WERI-Rb-1 (cell line): ENCODE measurements at regions not wholly inside any gene's neighbourhood (a gene's known extent, or its start where the extent isn't known, plus 50 kb on each side); places are given as distances from the start of the nearest gene placed in this dataset.

Experiments
- DNase-seq: peaks from one replicate; pipeline ENCODE4 v3.0.0-alpha.2; 2020
- H3K27ac ChIP-seq: fragments of 250-450 bp; sonication (Bioruptor Pico); 2 replicates; pipeline ENCODE4 v1.5.1; 2020; ENCODE audit warnings: mild to moderate bottlenecking, moderate library complexity
- H3K27me3 ChIP-seq: fragments of 250-450 bp; sonication (Bioruptor Pico); 2 replicates; pipeline ENCODE4 v1.5.1; 2021; ENCODE audit warnings: mild to moderate bottlenecking, low read depth, moderate library complexity; ENCODE audit not compliant: insufficient read depth, severe bottlenecking
- H3K36me3 ChIP-seq: fragments of 250-450 bp; sonication (Bioruptor Pico); 2 replicates; pipeline ENCODE4 v1.5.1; 2020; ENCODE audit warnings: mild to moderate bottlenecking, moderate library complexity
- H3K4me3 ChIP-seq: 2 replicates; pipeline ENCODE4 v1.5.1; 2011; ENCODE audit warnings: low read depth, mild to moderate bottlenecking, control low read depth, low read length
- H3K9me3 ChIP-seq: fragments of 250-450 bp; sonication (Bioruptor Pico); 2 replicates; pipeline ENCODE4 v1.5.1; 2021; ENCODE audit warnings: mild to moderate bottlenecking, moderate library complexity; ENCODE audit not compliant: severe bottlenecking
- TF ChIP-seq, protein P1 (sequence below): IDR thresholded peaks from 2 replicates; pipeline ENCODE4 v1.5.1; 2011; ENCODE audit warnings: low read depth, mild to moderate bottlenecking, control low read depth, inconsistent platforms, low read length

- no peaks in the 10 kb centered on the region for H3K36me3 ChIP-seq
- DNase-seq = no peak
- peaks cover 5% of the 10 kb centered on the region for H3K9me3 ChIP-seq
- TF ChIP-seq, protein P1, sequence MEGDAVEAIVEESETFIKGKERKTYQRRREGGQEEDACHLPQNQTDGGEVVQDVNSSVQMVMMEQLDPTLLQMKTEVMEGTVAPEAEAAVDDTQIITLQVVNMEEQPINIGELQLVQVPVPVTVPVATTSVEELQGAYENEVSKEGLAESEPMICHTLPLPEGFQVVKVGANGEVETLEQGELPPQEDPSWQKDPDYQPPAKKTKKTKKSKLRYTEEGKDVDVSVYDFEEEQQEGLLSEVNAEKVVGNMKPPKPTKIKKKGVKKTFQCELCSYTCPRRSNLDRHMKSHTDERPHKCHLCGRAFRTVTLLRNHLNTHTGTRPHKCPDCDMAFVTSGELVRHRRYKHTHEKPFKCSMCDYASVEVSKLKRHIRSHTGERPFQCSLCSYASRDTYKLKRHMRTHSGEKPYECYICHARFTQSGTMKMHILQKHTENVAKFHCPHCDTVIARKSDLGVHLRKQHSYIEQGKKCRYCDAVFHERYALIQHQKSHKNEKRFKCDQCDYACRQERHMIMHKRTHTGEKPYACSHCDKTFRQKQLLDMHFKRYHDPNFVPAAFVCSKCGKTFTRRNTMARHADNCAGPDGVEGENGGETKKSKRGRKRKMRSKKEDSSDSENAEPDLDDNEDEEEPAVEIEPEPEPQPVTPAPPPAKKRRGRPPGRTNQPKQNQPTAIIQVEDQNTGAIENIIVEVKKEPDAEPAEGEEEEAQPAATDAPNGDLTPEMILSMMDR = no peak
- H3K27me3 ChIP-seq = no peaks in the 10 kb centered on the region
- H3K27ac ChIP-seq = no peak overlapping the region
- H3K4me3 ChIP-seq = no peak overlapping the region
These were observed 366.5 kb upstream of the LCORL start for GRCh38 chr4:18388039-18388438.

- H3K4me3 ChIP-seq = no peak overlapping the region
- H3K9me3 ChIP-seq = peaks cover 5% of the 10 kb centered on the region
- no peaks in the 10 kb centered on the region for H3K36me3 ChIP-seq
- H3K27ac ChIP-seq = no peak overlapping the region
- H3K27me3 ChIP-seq = no peaks in the 10 kb centered on the region
- no peak for DNase-seq
- TF ChIP-seq, protein P1 = no peak
These were observed 359.6 kb upstream of the LCORL start for GRCh38 chr4:18381186-18381585.

GRCh38 chr4:18369561-18369960 lies 348.0 kb upstream of the LCORL start:
- TF ChIP-seq, protein P1 = no peak
- Histone ChIP-seq H3K36me3 (no peaks in the 10 kb centered on the region), H3K4me3 (no peak overlapping the region), H3K9me3 (no peaks in the 10 kb centered on the region), H3K27me3 (no peaks in the 10 kb centered on the region), H3K27ac (no peak overlapping the region)
- no peak for DNase-seq

DNA sequence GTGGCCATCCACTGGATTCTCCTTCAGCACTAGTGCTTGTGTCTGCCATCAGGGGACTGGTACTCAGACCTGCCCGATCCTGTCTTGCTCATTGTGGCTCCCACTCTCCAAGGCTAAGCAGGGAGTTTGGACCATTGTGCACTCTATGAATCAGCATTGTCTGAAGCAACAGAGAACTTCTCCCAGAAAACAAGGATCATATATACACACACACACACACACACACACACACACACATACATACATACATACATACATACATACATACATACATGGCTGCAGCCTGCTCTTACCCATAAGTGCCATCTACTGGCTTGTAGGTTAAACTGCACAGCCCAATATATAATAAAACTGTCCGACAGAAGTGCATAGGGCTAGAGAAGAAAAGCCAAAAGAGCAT lies 345.3 kb upstream of the LCORL start:
- peak; percentile 37 for DNase-seq
- Histone ChIP-seq H3K36me3 (no peaks in the 10 kb centered on the region), H3K27me3 (no peaks in the 10 kb centered on the region), H3K9me3 (no peaks in the 10 kb centered on the region), H3K4me3 (no peak overlapping the region), H3K27ac (peak overlapping the region; percentile 20; the same call in 1 of the 2 replicates)
- TF ChIP-seq, protein P1 = peak; percentile 63

- H3K27me3 ChIP-seq = no peaks in the 10 kb centered on the region
- no peak for DNase-seq
- TF ChIP-seq, protein P1 = no peak
- peaks cover 2% of the 10 kb centered on the region for H3K9me3 ChIP-seq
- no peak overlapping the region for H3K27ac ChIP-seq
- H3K36me3 ChIP-seq = no peaks in the 10 kb centered on the region
- H3K4me3 ChIP-seq = no peak overlapping the region
These were observed 344.6 kb upstream of the LCORL start for GRCh38 chr4:18366136-18366535.

DNA sequence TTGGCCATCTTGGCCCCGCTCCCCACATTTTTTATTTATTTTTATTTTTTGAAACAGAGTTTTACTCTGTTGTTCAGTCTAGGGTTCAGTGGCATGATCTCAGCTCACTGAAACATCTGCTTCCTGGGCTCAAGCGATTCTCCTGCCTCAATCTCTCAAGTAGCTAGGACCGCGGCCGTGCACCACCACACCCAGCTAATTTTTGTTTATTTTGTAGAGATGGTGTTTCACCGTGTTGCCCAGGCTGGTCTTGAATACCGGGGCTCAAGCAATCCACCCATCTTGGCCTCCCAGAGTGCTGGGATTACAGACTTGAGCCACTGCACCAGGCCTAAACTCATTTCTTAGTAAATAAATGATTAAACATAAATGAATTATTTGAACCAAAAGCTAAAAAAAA lies 322.0 kb upstream of the LCORL start:
- Histone ChIP-seq H3K36me3 (no peaks in the 10 kb centered on the region), H3K27ac (no peak overlapping the region), H3K4me3 (no peak overlapping the region), H3K9me3 (no peaks in the 10 kb centered on the region), H3K27me3 (no peaks in the 10 kb centered on the region)
- TF ChIP-seq, protein P1 = no peak
- DNase-seq = no peak
